Psoas muscle (tissue), 7 donors: ENCODE measurements at regions not wholly inside any gene's neighbourhood (a gene's known extent, or its start where the extent isn't known, plus 50 kb on each side); places are given as distances from the start of the nearest gene placed in this dataset.
"Not testable (repeated sequence)": the region's sequence is repeated elsewhere in the genome, so short reads cannot be mapped to it uniquely, and the experiment has no call there.

Experiments used
- ATAC-seq, 4 donors: fragments of 200-7000 bp; cut with Tn5 transposase; one replicate each; pipeline ENCODE4 v1.9.1; 2020; ENCODE audit warnings: moderate library complexity in 3 of 4, mild to moderate bottlenecking in 2 of 4
- DNase-seq, 2 donors: peaks; one replicate each; pipeline ENCODE4 v3.0.0-alpha.2; 2020
- H3K27ac ChIP-seq: fragments of 200-600 bp; one replicate; pipeline ENCODE4 v1.8.0; 2022
- H3K27me3 ChIP-seq, 3 donors: fragments of 200-600 bp in 1 of 3; one replicate each; pipeline versions ENCODE4 v1.6.1 to v1.8.0; 2013 to 2022; ENCODE audit warnings: low read length in 2 of 3, mild to moderate bottlenecking in 2 of 3, moderate library complexity in 1 of 3; ENCODE audit not compliant: insufficient read depth in 3 of 3
- H3K36me3 ChIP-seq, 2 donors: fragments of 200-600 bp in 1 of 2; one replicate each; pipeline versions ENCODE4 v1.6.1 to v1.8.0; 2013 to 2022; ENCODE audit warnings: low read depth in 1 of 2, mild to moderate bottlenecking in 1 of 2, moderate library complexity in 1 of 2; ENCODE audit not compliant: insufficient read depth in 1 of 2
- H3K4me1 ChIP-seq: fragments of 200-600 bp; one replicate; pipeline ENCODE4 v1.8.0; 2022
- H3K4me3 ChIP-seq: fragments of 200-600 bp; one replicate; pipeline ENCODE4 v1.8.0; 2022; ENCODE audit warnings: mild to moderate bottlenecking
- H3K9me3 ChIP-seq: fragments of 200-600 bp; one replicate; pipeline ENCODE4 v1.8.0; 2022
- WGBS, 3 donors: extraction: QIAGEN DNeasy Blood & Tissue Kit; methylation state at CpG; one replicate each; pipeline versions ENCODE4 v1.1.6 to v1.1.7; 2013; 5-methylcytosine and 5-hydroxymethylcytosine counted together
- intact Hi-C, 2 donors: fragments of 100-400 bp; cut with DNase I; formaldehyde crosslinking; loops; one replicate each; pipeline versions ENCODE4 v1.11.0 to v1.14.2; 2022
- TF ChIP-seq, protein P1 (sequence below): fragments of 200-600 bp; IDR thresholded peaks from one replicate; pipeline ENCODE4 v1.8.0; 2022; ENCODE audit warnings: antibody characterized with exemption
- donor health status: healthy with polysubstance abuse.
- donor health status: DM: no; HTN: no; CAD: no; lungs with moderate emphysema.
- donor health status: Bipolar disorder and iron deficiency.
- donor health status: healthy.
- donor health status: DM: yes; HTN: yes; CAD: no.
- donor health status: DM: no; HTN: no; CAD: no.
- donor health status: DM: yes; HTN: yes; CAD: no.

DNA sequence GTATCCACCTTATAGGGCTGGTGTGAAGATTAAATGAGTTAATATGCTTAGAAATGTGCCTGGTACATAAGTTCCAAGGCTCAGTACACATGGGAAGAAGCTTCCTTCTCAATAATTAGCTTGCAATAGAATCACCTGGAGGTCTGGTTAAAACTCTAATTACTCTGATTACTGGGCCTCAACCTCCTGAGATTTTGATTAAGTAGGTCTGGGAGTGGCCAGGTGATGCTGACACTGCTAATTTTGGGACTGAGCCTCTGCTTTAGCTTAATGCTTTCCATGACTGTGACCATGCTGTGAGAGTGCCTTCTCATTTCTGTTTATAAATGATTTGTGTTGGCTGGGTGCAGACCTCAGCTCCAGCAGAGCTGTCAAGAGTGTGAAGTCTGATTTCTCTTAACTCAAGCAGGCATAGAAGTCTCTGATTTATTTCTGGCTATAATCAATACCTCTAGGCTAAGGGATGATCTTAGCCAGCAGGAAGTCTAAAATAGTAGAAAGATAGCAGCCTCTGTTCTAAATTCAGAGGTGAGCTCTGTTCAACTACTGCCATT lies 85.3 kb upstream of the ZNF608 start:
- Histone ChIP-seq H3K4me3 (no peak overlapping the region), H3K9me3 (peaks cover 11% of the 10 kb centered on the region), H3K36me3 (no peaks in the 10 kb centered on the region), H3K27ac (no peak overlapping the region), H3K27me3 (no peaks in the 10 kb centered on the region), H3K4me1 (no peaks in the 10 kb centered on the region)
- no peak for DNase-seq
- TF ChIP-seq, protein P1, sequence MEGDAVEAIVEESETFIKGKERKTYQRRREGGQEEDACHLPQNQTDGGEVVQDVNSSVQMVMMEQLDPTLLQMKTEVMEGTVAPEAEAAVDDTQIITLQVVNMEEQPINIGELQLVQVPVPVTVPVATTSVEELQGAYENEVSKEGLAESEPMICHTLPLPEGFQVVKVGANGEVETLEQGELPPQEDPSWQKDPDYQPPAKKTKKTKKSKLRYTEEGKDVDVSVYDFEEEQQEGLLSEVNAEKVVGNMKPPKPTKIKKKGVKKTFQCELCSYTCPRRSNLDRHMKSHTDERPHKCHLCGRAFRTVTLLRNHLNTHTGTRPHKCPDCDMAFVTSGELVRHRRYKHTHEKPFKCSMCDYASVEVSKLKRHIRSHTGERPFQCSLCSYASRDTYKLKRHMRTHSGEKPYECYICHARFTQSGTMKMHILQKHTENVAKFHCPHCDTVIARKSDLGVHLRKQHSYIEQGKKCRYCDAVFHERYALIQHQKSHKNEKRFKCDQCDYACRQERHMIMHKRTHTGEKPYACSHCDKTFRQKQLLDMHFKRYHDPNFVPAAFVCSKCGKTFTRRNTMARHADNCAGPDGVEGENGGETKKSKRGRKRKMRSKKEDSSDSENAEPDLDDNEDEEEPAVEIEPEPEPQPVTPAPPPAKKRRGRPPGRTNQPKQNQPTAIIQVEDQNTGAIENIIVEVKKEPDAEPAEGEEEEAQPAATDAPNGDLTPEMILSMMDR = no peak
- no peak for ATAC-seq
- intact Hi-C loops = no loop called here

DNA sequence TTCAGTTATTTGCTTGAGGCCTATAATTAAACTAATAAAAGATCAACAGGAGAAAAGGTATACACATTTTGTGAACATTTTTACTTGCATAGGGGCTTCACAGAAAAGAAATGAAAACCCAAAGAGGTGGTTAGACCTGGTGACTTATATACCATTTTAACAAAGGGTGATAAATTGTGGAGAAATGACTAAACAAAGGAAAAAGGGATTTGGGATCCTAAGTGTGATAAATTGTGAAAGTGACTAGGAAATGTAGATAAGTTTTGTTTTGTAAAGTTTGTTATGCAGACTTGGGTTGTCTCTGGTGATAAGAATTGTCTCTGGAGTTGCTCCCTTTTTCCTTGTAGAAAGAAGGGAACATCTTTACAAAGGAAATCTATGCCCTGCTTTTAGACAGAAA lies 86.1 kb upstream of the ZNF608 start:
- Histone ChIP-seq H3K27ac (no peak overlapping the region), H3K36me3 (no peaks in the 10 kb centered on the region), H3K4me3 (no peak overlapping the region), H3K4me1 (no peaks in the 10 kb centered on the region), H3K9me3 (peaks cover 11% of the 10 kb centered on the region), H3K27me3 (no peaks in the 10 kb centered on the region)
- DNase-seq (no peak), ATAC-seq (no peak)
- intact Hi-C loops = no loop called here
- TF ChIP-seq, protein P1 = no peak

DNA sequence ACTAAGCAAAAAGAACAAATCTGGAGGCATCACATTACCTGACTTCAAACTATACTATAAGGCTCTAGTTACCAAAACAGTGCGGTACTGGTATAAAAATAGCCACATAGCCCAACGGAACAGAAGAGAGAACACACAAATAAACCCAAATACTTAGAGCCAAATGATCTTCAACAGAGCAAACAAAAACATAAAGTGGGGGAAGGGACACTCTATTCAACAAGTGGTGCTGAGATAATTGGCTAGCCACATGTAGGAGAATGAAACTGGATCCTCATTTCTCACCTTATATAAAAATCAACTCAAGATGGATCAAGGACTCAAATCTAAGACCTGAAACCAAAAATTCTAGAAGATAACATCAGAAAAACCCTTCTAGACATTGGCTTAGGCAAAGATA lies 89.9 kb upstream of the ZNF608 start:
- H3K4me1 ChIP-seq, H3K4me3 ChIP-seq, ATAC-seq, DNase-seq, H3K27me3 ChIP-seq, H3K36me3 ChIP-seq, intact Hi-C loops, H3K27ac ChIP-seq: not testable (repeated sequence)
- peaks cover 11% of the 10 kb centered on the region for H3K9me3 ChIP-seq
- 76 to 95% (median 89%) methylated on average over 2 of the region's 2 CpGs for WGBS, 3 donors

DNA sequence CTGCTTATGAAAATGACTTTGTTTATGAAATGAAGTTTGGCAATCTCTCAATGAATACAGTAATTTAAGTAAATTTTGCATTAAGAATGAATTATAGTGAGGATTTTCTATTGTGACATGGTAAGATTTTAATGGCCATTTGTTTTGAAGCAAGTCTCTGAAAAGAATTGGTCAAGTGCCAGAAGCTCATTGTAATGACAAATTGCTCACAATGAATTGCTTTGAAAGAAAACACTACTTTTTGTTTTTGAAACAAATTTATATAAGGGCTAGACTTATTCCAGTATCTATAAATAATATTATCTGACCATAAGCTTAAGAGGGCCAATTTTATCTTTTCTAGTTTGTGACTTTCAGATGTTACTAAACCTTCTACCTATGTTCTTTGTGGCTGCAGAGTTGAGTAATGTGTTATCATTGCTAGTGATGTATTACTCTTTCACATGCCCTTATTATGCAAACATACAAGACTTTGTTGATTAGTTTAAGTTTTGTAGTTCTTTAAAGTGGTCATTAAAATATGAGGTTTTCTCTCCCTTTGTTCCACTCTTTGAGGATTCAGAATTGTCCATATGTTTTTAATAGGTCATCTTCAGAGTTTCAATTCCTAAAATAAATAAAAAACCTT lies 93.0 kb upstream of the ZNF608 start:
- intact Hi-C loops = no loop called here
- Histone ChIP-seq H3K36me3 (no peaks in the 10 kb centered on the region), H3K9me3 (no peaks in the 10 kb centered on the region), H3K27me3 (no peaks in the 10 kb centered on the region), H3K4me3 (no peak overlapping the region), H3K27ac (no peak overlapping the region), H3K4me1 (no peaks in the 10 kb centered on the region)
- DNase-seq = no peak
- no peak for ATAC-seq
- TF ChIP-seq, protein P1 = no peak

DNA sequence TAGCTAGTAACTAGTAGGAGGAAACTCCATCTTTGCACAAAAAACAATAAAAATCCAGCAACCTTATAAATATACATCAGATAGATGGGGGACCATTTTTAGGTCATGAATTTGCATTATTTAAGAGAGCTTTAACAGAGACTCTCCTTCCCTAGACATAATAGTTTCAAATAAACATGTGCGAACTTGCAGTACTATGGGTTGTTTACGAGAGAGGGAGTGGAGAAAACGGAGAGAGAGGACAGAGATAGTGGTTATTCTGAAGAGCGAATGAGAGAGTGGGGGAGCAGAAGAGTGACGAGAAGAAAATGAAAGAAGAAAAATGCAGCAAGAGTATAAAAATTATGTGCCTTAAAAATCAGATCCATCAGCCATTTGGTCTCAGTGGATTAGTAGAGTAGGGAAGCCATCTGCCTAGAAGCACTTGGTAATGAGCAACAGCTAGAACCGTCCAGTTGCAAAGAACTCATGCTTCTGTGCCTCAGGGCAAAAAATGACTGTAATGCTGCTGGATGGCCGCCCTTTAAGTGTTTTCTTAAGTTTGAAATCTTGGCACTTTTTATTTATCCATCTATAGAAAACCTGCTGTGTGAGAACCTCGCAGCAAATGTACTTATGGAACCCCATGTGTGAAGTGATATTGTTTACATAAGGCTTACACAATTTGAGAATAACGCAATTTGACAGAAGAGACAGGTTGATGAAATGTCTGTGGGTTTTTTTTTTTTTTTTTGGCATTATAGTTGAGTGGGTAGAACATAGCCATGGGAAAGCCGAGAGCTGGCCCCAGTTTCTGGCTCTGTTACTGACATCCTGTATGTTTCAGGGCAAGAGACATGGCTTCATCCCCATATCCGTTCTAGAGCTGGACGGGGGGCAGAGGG lies 95.6 kb upstream of the ZNF608 start:
- 81 to 92% (median 85%) methylated on average over 12 of the region's 12 CpGs for WGBS, 3 donors
- Histone ChIP-seq H3K27ac (no peak overlapping the region), H3K4me1 (no peaks in the 10 kb centered on the region), H3K9me3 (no peaks in the 10 kb centered on the region), H3K27me3 (no peaks in the 10 kb centered on the region), H3K4me3 (no peak overlapping the region), H3K36me3 (no peaks in the 10 kb centered on the region)
- intact Hi-C loops = no loop called here
- TF ChIP-seq, protein P1 = no peak
- no peak for DNase-seq
- ATAC-seq = no peak
